HTR-8/SVneo (cell line): ENCODE measurements at regions not wholly inside any gene's neighbourhood (a gene's known extent, or its start where the extent isn't known, plus 50 kb on each side); places are given as distances from the start of the nearest gene placed in this dataset.
"Not testable (repeated sequence)": the region's sequence is repeated elsewhere in the genome, so short reads cannot be mapped to it uniquely, and the experiment has no call there.

Source experiments
- DNase-seq: peaks from one replicate; pipeline ENCODE4 v3.0.0; 2011; ENCODE audit warnings: low spot score, mixed read lengths; ENCODE audit not compliant: insufficient read length
- FAIRE-seq: peaks from 2 replicates; lab custom pipeline; 2011; peaks lifted over from hg19 to GRCh38; lab: Jason Lieb, UNC

- DNase-seq (no peak), FAIRE-seq (no peak)
Measured at GRCh38 chr15:91412138-91412928, 312.3 kb downstream of the SV2B start.

- DNase-seq: no peak
- FAIRE-seq: no peak
Measured at GRCh38 chr15:91413142-91413541, 313.1 kb downstream of the SV2B start.

GRCh38 chr15:91414124-91414523 lies 314.1 kb downstream of the SV2B start:
- DNase-seq (no peak), FAIRE-seq (no peak)

- FAIRE-seq, DNase-seq: not testable (repeated sequence)
Measured at GRCh38 chr15:91415258-91415657, 315.2 kb downstream of the SV2B start.

- FAIRE-seq (no peak), DNase-seq (no peak)
Measured at GRCh38 chr15:91420689-91421088, 320.6 kb downstream of the SV2B start.

GRCh38 chr15:91422797-91423196 lies 322.7 kb downstream of the SV2B start:
- no peak for FAIRE-seq
- DNase-seq: no peak

- no peak for FAIRE-seq
Measured at GRCh38 chr15:91424001-91424400, 323.9 kb downstream of the SV2B start.

GRCh38 chr15:91426412-91426811 lies 326.4 kb downstream of the SV2B start:
- no peak for FAIRE-seq
- DNase-seq: no peak

More at GRCh38 chr15:91424001-91424400, 323.9 kb downstream of the SV2B start:
- no peak for DNase-seq

GRCh38 chr15:91429973-91430372 lies 329.9 kb downstream of the SV2B start:
- FAIRE-seq: no peak

GRCh38 chr15:91431041-91431715 lies 331.1 kb downstream of the SV2B start:
- FAIRE-seq: no peak
- DNase-seq: no peak

More at GRCh38 chr15:91429973-91430372, 329.9 kb downstream of the SV2B start:
- no peak for DNase-seq

GRCh38 chr15:91435113-91435512 lies 335.1 kb downstream of the SV2B start:
- no peak for DNase-seq
- FAIRE-seq: no peak

- no peak for DNase-seq
- FAIRE-seq: no peak
Measured at GRCh38 chr15:91444656-91445055, 344.6 kb downstream of the SV2B start.

GRCh38 chr15:91445695-91446228 lies 345.7 kb downstream of the SV2B start:
- DNase-seq (no peak), FAIRE-seq (no peak)

GRCh38 chr15:91447991-91448644 lies 348.1 kb downstream of the SV2B start:
- FAIRE-seq (no peak), DNase-seq (no peak)

- not testable (repeated sequence) for DNase-seq, FAIRE-seq
Measured at GRCh38 chr15:91453376-91453775, 353.3 kb downstream of the SV2B start.

GRCh38 chr15:91456251-91456718 lies 356.2 kb downstream of the SV2B start:
- no peak for FAIRE-seq
- DNase-seq: no peak

GRCh38 chr15:91456921-91457320 lies 356.9 kb downstream of the SV2B start:
- no peak for FAIRE-seq
- DNase-seq: no peak

- no peak for DNase-seq
- FAIRE-seq: no peak
Measured at GRCh38 chr15:91461377-91461776, 361.3 kb downstream of the SV2B start.

GRCh38 chr15:91465086-91465485 lies 365.0 kb downstream of the SV2B start:
- FAIRE-seq (no peak), DNase-seq (no peak)

GRCh38 chr15:91465696-91466095 lies 365.6 kb downstream of the SV2B start:
- DNase-seq (no peak), FAIRE-seq (no peak)
